ENCODE measurements at regions not wholly inside any gene's neighbourhood (a gene's known extent, or its start where the extent isn't known, plus 50 kb on each side); places are given as distances from the start of the nearest gene placed in this dataset.

DNA sequence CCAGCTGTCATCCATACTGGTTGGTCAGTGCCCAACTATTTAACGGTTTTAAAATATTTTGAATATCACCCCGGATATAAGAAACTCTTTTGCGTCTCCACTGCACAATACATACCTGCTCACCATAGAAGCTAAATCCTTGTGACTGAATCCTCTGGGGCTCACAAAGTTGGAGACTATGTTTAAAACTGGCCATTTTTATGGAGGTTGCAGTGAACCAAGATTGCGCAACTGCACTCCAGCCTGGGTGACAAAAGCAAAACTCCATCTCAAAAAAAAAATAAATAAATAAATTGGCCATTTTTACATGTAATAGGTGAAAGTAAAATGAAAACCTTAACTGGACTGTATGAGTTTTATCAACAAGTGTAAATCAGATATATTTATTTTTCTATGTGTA, 55.6 kb upstream of the TMEM17 start:
- Histone ChIP-seq H3K4me3 (no peak overlapping the region), H3K4me1 (no peaks in the 10 kb centered on the region), H3K27me3 (peaks cover 3% of the 10 kb centered on the region; the same call in 1 of the 2 replicates), H3K9me3 (replicated peaks) (no peaks in the 10 kb centered on the region), H3K27ac (no peak overlapping the region), H3K36me3 (no peaks in the 10 kb centered on the region)
- DNase-seq: no peak

DNA sequence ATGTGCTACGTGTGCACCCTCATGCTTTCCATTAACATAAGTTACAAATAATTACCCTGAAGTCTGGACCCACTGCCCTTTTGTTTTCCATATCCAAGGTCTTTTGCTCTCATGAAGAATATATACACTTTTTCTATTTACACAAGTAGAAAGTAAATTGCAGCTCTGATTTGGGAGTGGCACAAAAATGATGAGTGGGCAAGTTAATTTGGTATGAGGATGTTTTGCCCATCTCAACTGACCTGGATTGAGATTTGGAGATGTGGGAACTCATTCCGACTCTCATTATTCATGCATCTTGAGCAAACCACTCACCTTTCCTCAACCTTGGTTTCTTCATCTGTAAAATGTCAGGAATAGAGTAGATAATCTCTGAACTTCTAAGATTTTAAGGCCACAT, 53.6 kb upstream of the TMEM17 start:
- Histone ChIP-seq H3K4me3 (no peak overlapping the region), H3K27me3 (0 out of 2 replicates have a peak, but pooled peaks cover 3% of the 10 kb centered on the region), H3K36me3 (no peaks in the 10 kb centered on the region), H3K9me3 (replicated peaks) (no peaks in the 10 kb centered on the region), H3K4me1 (no peaks in the 10 kb centered on the region), H3K27ac (no peak overlapping the region)
- no peak for DNase-seq

- 0 out of 2 replicates have a peak, but pooled peaks cover 3% of the 10 kb centered on the region for H3K27me3 ChIP-seq
- H3K4me3 ChIP-seq: no peak overlapping the region
- H3K9me3 ChIP-seq (replicated peaks): no peaks in the 10 kb centered on the region
- H3K36me3 ChIP-seq: no peaks in the 10 kb centered on the region
- H3K27ac ChIP-seq: no peak overlapping the region
- DNase-seq: no peak
- no peaks in the 10 kb centered on the region for H3K4me1 ChIP-seq
Measured at GRCh38 chr2:62558743-62559142, 52.7 kb upstream of the TMEM17 start.

- DNase-seq: no peak
- no peak overlapping the region for H3K4me3 ChIP-seq
- no peak overlapping the region for H3K27ac ChIP-seq
Measured at GRCh38 chr2:62556086-62556485, 50.1 kb upstream of the TMEM17 start.

More at GRCh38 chr2:62556086-62556485, 50.1 kb upstream of the TMEM17 start:
- H3K9me3 ChIP-seq (replicated peaks): no peaks in the 10 kb centered on the region
- no peaks in the 10 kb centered on the region; the same call in 1 of the 2 replicates for H3K27me3 ChIP-seq
- no peaks in the 10 kb centered on the region for H3K4me1 ChIP-seq
- no peaks in the 10 kb centered on the region for H3K36me3 ChIP-seq

All from SJCRH30 (cell line).